ENCODE measurements at regions not wholly inside any gene's neighbourhood (a gene's known extent, or its start where the extent isn't known, plus 50 kb on each side); places are given as distances from the start of the nearest gene placed in this dataset.
"Not testable (repeated sequence)": the region's sequence is repeated elsewhere in the genome, so short reads cannot be mapped to it uniquely, and the experiment has no call there.

DNA sequence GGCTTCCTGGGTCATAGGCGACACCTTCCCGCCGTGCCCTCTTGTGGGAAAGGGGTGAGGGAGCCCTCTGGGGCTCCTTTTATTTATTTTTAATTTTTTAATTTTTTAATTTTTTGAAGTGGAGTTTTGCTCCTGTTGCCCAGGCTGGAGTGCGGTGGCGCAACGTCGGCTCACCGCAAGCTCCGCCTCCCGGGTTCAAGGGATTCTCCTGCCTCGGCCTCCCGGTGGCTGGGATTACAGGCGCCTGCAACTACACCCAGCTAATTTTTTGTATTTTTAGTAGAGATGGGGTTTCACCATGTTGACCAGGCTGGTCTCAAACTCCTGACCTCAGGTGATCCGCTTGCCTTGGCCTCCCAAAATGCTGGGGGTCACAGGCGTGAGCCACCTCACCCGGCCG is 49.9 kb upstream of the ELFN1 start:
- not testable (repeated sequence) for H3K9me3 Mint-ChIP-seq; DNase-seq; H3K4me1 Mint-ChIP-seq; H3K4me3 Mint-ChIP-seq; ATAC-seq (replicated peaks); H3K36me3 Mint-ChIP-seq; H3K27ac Mint-ChIP-seq
- peaks cover 8 to 22% of the 10 kb centered on the region in 2 donors for H3K27me3 Mint-ChIP-seq

DNA sequence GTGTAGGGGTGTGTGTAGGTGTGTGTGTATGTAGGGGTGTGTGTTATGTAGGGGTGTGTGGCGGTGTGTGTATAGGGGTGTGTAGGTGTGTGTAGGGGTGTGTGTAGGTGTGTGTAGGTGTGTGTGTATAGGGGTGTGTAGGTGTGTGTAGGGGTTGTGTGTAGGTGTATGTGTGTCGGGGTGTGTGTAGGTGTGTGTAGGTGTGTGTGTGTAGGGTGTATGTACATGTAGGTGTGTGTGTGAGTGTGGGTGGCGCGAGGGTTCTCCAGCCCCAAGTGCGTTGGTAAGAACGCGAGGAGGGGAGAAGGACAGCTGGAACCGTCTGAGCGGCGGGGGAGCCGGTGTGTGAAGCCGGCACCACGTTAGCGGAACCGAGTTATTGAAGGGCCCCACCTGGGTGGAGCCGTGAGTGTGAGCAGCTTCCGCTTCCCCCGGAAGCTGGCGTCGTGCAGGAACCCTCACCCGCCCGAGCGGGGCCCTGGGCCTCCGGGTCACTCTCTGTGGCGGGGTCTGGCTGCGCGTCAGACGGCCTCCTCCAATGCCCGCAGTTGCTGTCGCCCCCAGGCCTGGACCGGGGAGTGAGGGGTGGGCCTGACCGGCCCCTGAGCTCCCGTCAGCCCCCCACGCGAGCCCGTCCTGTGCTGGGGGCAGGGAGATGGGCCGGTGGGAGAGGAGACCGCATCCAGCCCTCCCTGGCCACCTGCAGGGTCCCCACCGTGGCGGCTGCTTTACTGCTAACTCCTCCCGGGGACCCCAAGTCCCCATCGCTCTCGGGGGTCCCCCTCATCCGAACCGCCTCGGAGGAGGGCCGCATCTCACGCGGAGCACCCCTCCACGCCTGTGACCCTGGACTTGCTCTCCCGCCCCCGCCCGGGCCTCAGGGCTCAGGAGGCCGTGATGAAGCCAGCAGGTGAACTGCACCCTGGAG is 49.6 kb upstream of the PSMG3 start:
- ATAC-seq (replicated peaks): peak in 1 of 2 donors; percentile 56
- Mint-ChIP-seq H3K27me3 (peaks cover 9 to 24% of the 10 kb centered on the region in 2 donors), H3K9me3 (no peaks in the 10 kb centered on the region), H3K4me1 (no peaks in the 10 kb centered on the region), H3K4me3 (peak overlapping the region in 1 of 2 donors; percentile 47), H3K27ac (no peak overlapping the region), H3K36me3 (no peaks in the 10 kb centered on the region)
- DNase-seq: no peak
